WTC11 (cell line): ENCODE measurements at regions not wholly inside any gene's neighbourhood (a gene's known extent, or its start where the extent isn't known, plus 50 kb on each side); places are given as distances from the start of the nearest gene placed in this dataset.

Source experiments
- ATAC-seq: fragments of 200-7000 bp; cut with Tn5 transposase; 2 replicates; pipeline ENCODE4 v1.10.0; 2021; ENCODE audit warnings: mild to moderate bottlenecking, moderate library complexity
- CTCF ChIA-PET: fragments of 300-600 bp; sonication (Branson Sonifier 250); formaldehyde crosslinking; loops from one replicate; lab custom pipeline; 2021; ENCODE audit warnings: antibody characterized with exemption; lab: Charles Lee
- POLR2A ChIA-PET: fragments of 350-600 bp; sonication (Branson Sonifier 250); formaldehyde crosslinking; loops from one replicate; lab custom pipeline; 2021; ENCODE audit warnings: antibody characterized with exemption; lab: Charles Lee
- DNase-seq: peaks from one replicate; pipeline ENCODE4 v3.0.0; 2021; ENCODE audit warnings: low spot score
- H3K27ac Mint-ChIP-seq: 2 replicates; pipeline ENCODE4 v1.8.0; 2021; ENCODE audit warnings: mixed read lengths
- H3K27me3 Mint-ChIP-seq: 2 replicates; pipeline ENCODE4 v1.8.0; 2021; ENCODE audit warnings: low read depth, mild to moderate bottlenecking, moderate library complexity, mixed read lengths
- H3K36me3 Mint-ChIP-seq: 2 replicates; pipeline ENCODE4 v1.8.0; 2021; ENCODE audit warnings: mixed read lengths
- H3K4me1 Mint-ChIP-seq: 2 replicates; pipeline ENCODE4 v1.8.0; 2022; ENCODE audit warnings: mixed read lengths
- H3K4me3 Mint-ChIP-seq: 2 replicates; pipeline ENCODE4 v1.8.0; 2021; ENCODE audit warnings: mild to moderate bottlenecking, moderate library complexity, mixed read lengths
- H3K9me3 Mint-ChIP-seq: 2 replicates; pipeline ENCODE4 v1.8.0; 2021; ENCODE audit warnings: mixed read lengths
- ATF3 ChIP-seq: sonication (generic); formaldehyde crosslinking; conservative IDR thresholded peaks from 2 replicates; pipeline ENCODE4 v1.8.1; 2022; ENCODE audit warnings: mild to moderate bottlenecking, missing genetic modification reagents
- ATF6 ChIP-seq: sonication (generic); formaldehyde crosslinking; IDR thresholded peaks from 2 replicates; pipeline ENCODE4 v1.8.1; 2023; ENCODE audit warnings: mild to moderate bottlenecking, missing genetic modification reagents
- CBFB ChIP-seq: sonication (generic); formaldehyde crosslinking; IDR thresholded peaks from 2 replicates; pipeline ENCODE4 v1.8.1; 2022; ENCODE audit warnings: mild to moderate bottlenecking, low read depth, missing genetic modification reagents
- E2F1 ChIP-seq: sonication (generic); formaldehyde crosslinking; IDR thresholded peaks from 2 replicates; pipeline ENCODE4 v1.8.0; 2022; ENCODE audit warnings: mild to moderate bottlenecking, missing genetic modification reagents
- E2F4 ChIP-seq: sonication (generic); formaldehyde crosslinking; IDR thresholded peaks from 2 replicates; pipeline ENCODE4 v1.8.1; 2022; ENCODE audit warnings: low read depth, mild to moderate bottlenecking, moderate library complexity, missing genetic modification reagents, borderline replicate concordance
- NR3C1 ChIP-seq: sonication (generic); formaldehyde crosslinking; conservative IDR thresholded peaks from 2 replicates; pipeline ENCODE4 v1.8.1; 2023; ENCODE audit warnings: low read depth, mild to moderate bottlenecking, missing genetic modification reagents
- PRDM15 ChIP-seq: sonication (generic); formaldehyde crosslinking; IDR thresholded peaks from 2 replicates; pipeline ENCODE4 v1.8.0; 2022; ENCODE audit warnings: missing genetic modification reagents
- SOX15 ChIP-seq: fragments of 250-450 bp; sonication (Bioruptor Pico); IDR thresholded peaks from 2 replicates; pipeline ENCODE4 v1.9.0; 2021; ENCODE audit warnings: mild to moderate bottlenecking
- TEAD4 ChIP-seq: sonication (generic); formaldehyde crosslinking; IDR thresholded peaks from 2 replicates; pipeline ENCODE4 v1.8.0; 2022; ENCODE audit warnings: mild to moderate bottlenecking, missing genetic modification reagents
- ZNF396 ChIP-seq: fragments of 250-450 bp; sonication (Bioruptor Pico); IDR thresholded peaks from 2 replicates; pipeline ENCODE4 v1.8.0; 2021; ENCODE audit warnings: mild to moderate bottlenecking, moderate library complexity, borderline replicate concordance
- ZNF425 ChIP-seq: fragments of 250-450 bp; sonication (Bioruptor Pico); conservative IDR thresholded peaks from 2 replicates; pipeline ENCODE4 v1.9.0; 2021; ENCODE audit warnings: mild to moderate bottlenecking
- ZNF532 ChIP-seq: fragments of 250-450 bp; sonication (Bioruptor Pico); IDR thresholded peaks from 2 replicates; pipeline ENCODE4 v1.9.0; 2021; ENCODE audit warnings: mild to moderate bottlenecking, borderline replicate concordance
- ZSCAN18 ChIP-seq: fragments of 250-450 bp; sonication (Bioruptor Pico); IDR thresholded peaks from 2 replicates; pipeline ENCODE4 v2.1.2; 2022; ENCODE audit warnings: mild to moderate bottlenecking, moderate library complexity

- TF ChIP-seq ATF6 = no peak
- TF ChIP-seq PRDM15 (CRISPR knock-in tag) = no peak
- TF ChIP-seq E2F1 (CRISPR knock-in tag) = no peak
Measured at GRCh38 chr6:43970068-43970912, 157.0 kb downstream of the MRPL14 start (continued).

GRCh38 chr6:43969158-43969981 is 157.9 kb downstream of the MRPL14 start:
- CTCF ChIA-PET = interaction anchor here (0.7 to 3.0 kb wide), 4 partner anchors 16 to 204 kb away, joined by 3 to 12 read pairs (median 6); no protein-coding TSS in a partner anchor
- peaks cover 3% of the 10 kb centered on the region; the same call in 1 of the 2 replicates for H3K27me3 Mint-ChIP-seq
- TF ChIP-seq SOX15 (CRISPR knock-in tag) (no peak), ATF3 (no peak), ZSCAN18 (CRISPR knock-in tag) (no peak), ZNF425 (no peak), E2F4 (CRISPR knock-in tag) (no peak), TEAD4 (CRISPR knock-in tag) (no peak), ZNF532 (CRISPR knock-in tag) (no peak), CBFB (CRISPR knock-in tag) (no peak), NR3C1 (CRISPR knock-in tag) (no peak), ZNF396 (CRISPR knock-in tag) (no peak)

More at GRCh38 chr6:43969158-43969981, 157.9 kb downstream of the MRPL14 start:
- H3K36me3 Mint-ChIP-seq = no peaks in the 10 kb centered on the region
- peaks cover 37% of the 10 kb centered on the region for H3K4me1 Mint-ChIP-seq
- H3K27ac Mint-ChIP-seq = no peak overlapping the region
- no peak overlapping the region for H3K4me3 Mint-ChIP-seq
- H3K9me3 Mint-ChIP-seq = no peaks in the 10 kb centered on the region
- POLR2A ChIA-PET = no interaction called here
- DNase-seq = no peak
- no peak for ATAC-seq
